H1 (cell line): ENCODE measurements at regions not wholly inside any gene's neighbourhood (a gene's known extent, or its start where the extent isn't known, plus 50 kb on each side); places are given as distances from the start of the nearest gene placed in this dataset.

Experiments used
- CTCF ChIA-PET: fragments of 300-600 bp; sonication (Branson Sonifier 250); formaldehyde crosslinking; loops from one replicate; lab custom pipeline; 2021; ENCODE audit not compliant: partially characterized antibody; lab: Charles Lee
- POLR2A ChIA-PET: fragments of 300-600 bp; sonication (Branson Sonifier 250); formaldehyde crosslinking; loops from one replicate; lab custom pipeline; 2021; ENCODE audit warnings: inconsistent platforms; ENCODE audit not compliant: partially characterized antibody; lab: Charles Lee
- DNase-seq, 2 experiments: peaks; one replicate each; pipeline versions ENCODE4 v3.0.0 to v3.0.0-alpha.2; 2010 to 2022; ENCODE audit warnings: low spot score in 2 of 2, low read depth in 1 of 2, mixed read lengths in 1 of 2
- FAIRE-seq: peaks from 2 replicates; lab custom pipeline; 2011; peaks lifted over from hg19 to GRCh38; lab: Jason Lieb, UNC
- H2AFZ ChIP-seq: 2 replicates; pipeline ENCODE4 v1.8.1; 2012; ENCODE audit warnings: low read length, inconsistent platforms
- H2AK5ac ChIP-seq: 2 replicates; pipeline ENCODE4 v1.6.1; 2013; ENCODE audit warnings: low read depth, low read length
- H2BK120ac ChIP-seq: replicated peaks from 2 replicates; pipeline ENCODE3; 2013; ENCODE audit warnings: low read depth, low read length, inconsistent platforms
- H2BK12ac ChIP-seq: 2 replicates; pipeline ENCODE4 v1.6.1; 2013; ENCODE audit warnings: low read depth, low read length
- H2BK15ac ChIP-seq: 2 replicates; pipeline ENCODE4 v1.6.1; 2013; ENCODE audit warnings: low read length
- H2BK20ac ChIP-seq: 2 replicates; pipeline ENCODE4 v1.6.1; 2013; ENCODE audit warnings: low read length
- H2BK5ac ChIP-seq: 2 replicates; pipeline ENCODE4 v1.6.1; 2013; ENCODE audit warnings: low read depth, low read length
- H3K14ac ChIP-seq: 2 replicates; pipeline ENCODE4 v1.6.1; 2013; ENCODE audit warnings: inconsistent platforms; ENCODE audit not compliant: insufficient read length
- H3K18ac ChIP-seq: 2 replicates; pipeline ENCODE4 v1.6.1; 2013; ENCODE audit warnings: low read length; ENCODE audit errors: extremely low read depth
- H3K23ac ChIP-seq: 2 replicates; pipeline ENCODE4 v1.6.1; 2013; ENCODE audit warnings: inconsistent platforms; ENCODE audit not compliant: insufficient read length
- H3K23me2 ChIP-seq: 2 replicates; pipeline ENCODE4 v1.6.1; 2013; ENCODE audit warnings: low read depth, low read length
- H3K27ac ChIP-seq: 2 replicates; pipeline ENCODE4 v1.6.1; 2011; ENCODE audit warnings: low read depth, low read length, inconsistent platforms
- H3K27me3 ChIP-seq, 4 experiments: replicated peaks in 1 of 4; 1 replicate in 1 of 4; 2 replicates in 3 of 4; pipeline versions ENCODE4 v1.6.1 to v1.8.1; 2011 to 2013; ENCODE audit warnings: low read length in 3 of 4, mild to moderate bottlenecking in 3 of 4, inconsistent platforms in 2 of 4, mixed read lengths in 2 of 4, moderate library complexity in 1 of 4; ENCODE audit not compliant: control insufficient read depth in 3 of 4, insufficient read depth in 3 of 4; ENCODE audit errors: extremely low read depth in 1 of 4
- H3K36me3 ChIP-seq, 4 experiments: 2 replicates each; pipeline versions ENCODE4 v1.6.1 to v1.8.1; 2011 to 2013; ENCODE audit warnings: mild to moderate bottlenecking in 4 of 4, low read length in 3 of 4, moderate library complexity in 2 of 4, control low read depth in 1 of 4, inconsistent platforms in 1 of 4; ENCODE audit not compliant: insufficient read depth in 4 of 4, control insufficient read depth in 2 of 4
- H3K4ac ChIP-seq: replicated peaks from 2 replicates; pipeline ENCODE3; 2013; ENCODE audit warnings: low read length, low read depth, mixed read lengths, inconsistent platforms; ENCODE audit not compliant: insufficient read length
- H3K4me1 ChIP-seq, 4 experiments: replicated peaks in 1 of 4; 1 replicate in 1 of 4; 2 replicates in 3 of 4; pipeline versions ENCODE4 v1.6.1 to v1.8.1; 2011 to 2013; ENCODE audit warnings: low read length in 3 of 4, inconsistent platforms in 2 of 4, mixed read lengths in 1 of 4; ENCODE audit not compliant: insufficient read depth in 4 of 4, control insufficient read depth in 3 of 4
- H3K4me2 ChIP-seq, 2 experiments: 2 replicates each; pipeline versions ENCODE4 v1.6.1 to v1.8.1; 2011 to 2013; ENCODE audit warnings: low read depth in 2 of 2, low read length in 2 of 2, control low read depth in 1 of 2, inconsistent platforms in 1 of 2, mild to moderate bottlenecking in 1 of 2; ENCODE audit not compliant: insufficient read depth in 1 of 2
- H3K4me3 ChIP-seq, 4 experiments: fragments of 200-600, 300-600 bp in 1 of 4; sonication (generic), shearing (Covaris generic), sonication (Bioruptor Twin) in 1 of 4; 2 replicates each; pipeline versions ENCODE4 v1.5.1 to v1.8.1; 2011 to 2016; ENCODE audit warnings: low read length in 4 of 4, low read depth in 3 of 4, control low read depth in 2 of 4, inconsistent platforms in 2 of 4, mild to moderate bottlenecking in 2 of 4, mixed read lengths in 1 of 4, moderate library complexity in 1 of 4; ENCODE audit not compliant: insufficient read depth in 2 of 4; ENCODE audit errors: extremely low read depth in 1 of 4
- H3K56ac ChIP-seq: replicated peaks from 2 replicates; pipeline ENCODE3; 2013; ENCODE audit warnings: low read depth, mild to moderate bottlenecking, mixed read lengths, low read length, inconsistent platforms; ENCODE audit not compliant: insufficient read length
- H3K79me1 ChIP-seq: 2 replicates; pipeline ENCODE4 v1.6.1; 2013; ENCODE audit warnings: low read depth, low read length, control low read depth
- H3K79me2 ChIP-seq, 2 experiments: 2 replicates each; pipeline versions ENCODE4 v1.6.1 to v1.8.1; 2012 to 2013; ENCODE audit warnings: low read length in 2 of 2, mild to moderate bottlenecking in 2 of 2, inconsistent platforms in 1 of 2; ENCODE audit not compliant: insufficient read depth in 2 of 2, control insufficient read depth in 1 of 2
- H3K9ac ChIP-seq, 4 experiments: replicated peaks in 1 of 4; 1 replicate in 1 of 4; 2 replicates in 3 of 4; pipeline versions ENCODE4 v1.6.1 to v1.8.1; 2011 to 2013; ENCODE audit warnings: low read depth in 3 of 4, low read length in 3 of 4, control low read depth in 2 of 4, mild to moderate bottlenecking in 2 of 4, moderate library complexity in 2 of 4, inconsistent platforms in 1 of 4; ENCODE audit errors: extremely low read depth in 1 of 4
- H3K9me3 ChIP-seq, 2 experiments: 2 replicates each; pipeline versions ENCODE4 v1.6.1 to v1.8.1; 2012 to 2013; ENCODE audit warnings: mild to moderate bottlenecking in 2 of 2, moderate library complexity in 2 of 2, control low read depth in 1 of 2, inconsistent platforms in 1 of 2, low read depth in 1 of 2, low read length in 1 of 2, mixed read lengths in 1 of 2; ENCODE audit not compliant: insufficient read depth in 2 of 2
- H4K20me1 ChIP-seq, 2 experiments: replicated peaks in 1 of 2; 2 replicates each; pipeline versions ENCODE3 to v1.8.1; 2011 to 2013; ENCODE audit warnings: inconsistent platforms in 2 of 2, low read length in 2 of 2, mild to moderate bottlenecking in 1 of 2; ENCODE audit not compliant: insufficient read depth in 2 of 2, control insufficient read depth in 1 of 2
- H4K5ac ChIP-seq: 2 replicates; pipeline ENCODE4 v1.6.1; 2013; ENCODE audit warnings: low read length, low read depth, mixed read lengths, inconsistent platforms; ENCODE audit not compliant: insufficient read length
- H4K8ac ChIP-seq: 2 replicates; pipeline ENCODE4 v1.8.0; 2013; ENCODE audit warnings: mild to moderate bottlenecking, moderate library complexity, low read length, inconsistent platforms; ENCODE audit not compliant: insufficient read depth; ENCODE audit errors: extremely low read depth
- H4K91ac ChIP-seq: replicated peaks from 2 replicates; pipeline ENCODE3; 2013; ENCODE audit warnings: low read length, mixed read lengths, inconsistent platforms; ENCODE audit not compliant: insufficient read length
- ASH2L ChIP-seq: fragments of 200-600, 300-600 bp; sonication (generic); IDR thresholded peaks from one replicate; pipeline ENCODE4 v1.7.1; 2017; ENCODE audit warnings: low read length
- CHD1 ChIP-seq: IDR thresholded peaks from 2 replicates; pipeline ENCODE4 v1.6.1; 2012; ENCODE audit warnings: low read depth, low read length, improper control_type of control experiment
- KDM1A ChIP-seq: fragments of 200-600, 300-600 bp; sonication (generic); IDR thresholded peaks from 2 replicates; pipeline ENCODE4 v1.7.1; 2016; ENCODE audit warnings: mild to moderate bottlenecking, low read length, borderline replicate concordance
- RFX5 ChIP-seq: IDR thresholded peaks from 2 replicates; pipeline ENCODE4 v1.6.1; 2011; ENCODE audit warnings: low read depth, low read length, improper control_type of control experiment, borderline replicate concordance
- SIRT6 ChIP-seq: IDR thresholded peaks from one replicate; pipeline ENCODE4 v1.7.1; 2012; ENCODE audit warnings: low read length, inconsistent platforms
- ZNF274 ChIP-seq: IDR thresholded peaks from 2 replicates; pipeline ENCODE4 v1.7.0; 2012; ENCODE audit warnings: low read length, borderline replicate concordance; ENCODE audit errors: extremely low read depth
- WGBS, 2 experiments: shearing (Covaris generic) in 1 of 2; methylation state at CpG; one replicate each; pipeline versions ENCODE4 v1.1.6 to v1.1.7; 2013 to 2015; ENCODE audit warnings: low lambda C conversion rate in 2 of 2, mixed read lengths in 2 of 2, inconsistent platforms in 1 of 2, low coverage in 1 of 2, missing lambda C conversion rate in 1 of 2; ENCODE audit not compliant: insufficient replicate concordance in 2 of 2, insufficient coverage in 1 of 2, insufficient read length in 1 of 2; ENCODE audit errors: extremely low coverage in 1 of 2, missing lambda C conversion rate in 1 of 2; 5-methylcytosine and 5-hydroxymethylcytosine counted together

GRCh38 chr5:167821151-167821550 is 470.3 kb upstream of the WWC1 start:
- Histone ChIP-seq H4K91ac (no peak overlapping the region), H3K18ac (no peak overlapping the region), H3K56ac (no peak overlapping the region), H3K23ac (no peak overlapping the region), H2BK20ac (no peak overlapping the region), H3K27ac (no peak overlapping the region), H3K9me3 (0 out of 4 replicates have a peak, but pooled peaks cover 0 to 4% of the 10 kb centered on the region in 2 experiments), H3K23me2 (no peaks in the 10 kb centered on the region), H3K27me3 (no peaks in the 10 kb centered on the region), H3K4me2 (no peak overlapping the region), H3K79me2 (no peaks in the 10 kb centered on the region), H2BK120ac (no peak overlapping the region), H3K4me3 (no peak overlapping the region), H3K14ac (no peak overlapping the region), H3K36me3 (no peaks in the 10 kb centered on the region), H2BK5ac (no peak overlapping the region), H4K8ac (no peak overlapping the region), H3K4ac (no peak overlapping the region), H3K4me1 (no peaks in the 10 kb centered on the region), H2BK12ac (no peak overlapping the region), H3K79me1 (no peaks in the 10 kb centered on the region), H2AFZ (no peak overlapping the region), H2AK5ac (no peak overlapping the region), H4K20me1 (no peaks in the 10 kb centered on the region), H2BK15ac (no peak overlapping the region), H3K9ac (no peak overlapping the region), H4K5ac (no peak overlapping the region)
- ChIA-PET CTCF (interaction anchor here (1.1 kb wide), 1 partner anchor 75 kb away, joined by 3 read pairs; no protein-coding TSS in a partner anchor), POLR2A (interaction anchor here (0.8 kb wide), 1 partner anchor 9 kb away, joined by 4 read pairs; no protein-coding TSS in a partner anchor)
- 90% methylated on average over 2 of the region's 2 CpGs; no CpG with 5 or more reads in 1 of the 2 experiments for WGBS, 2 experiments
- no peak for DNase-seq
- no peak for FAIRE-seq
- TF ChIP-seq ASH2L = no peak
- TF ChIP-seq KDM1A = no peak
- TF ChIP-seq SIRT6 = no peak
- no peak for TF ChIP-seq CHD1
- no peak for TF ChIP-seq ZNF274
- no peak for TF ChIP-seq RFX5
